ENCODE measurements at regions not wholly inside any gene's neighbourhood (a gene's known extent, or its start where the extent isn't known, plus 50 kb on each side); places are given as distances from the start of the nearest gene placed in this dataset.
"Not testable (repeated sequence)": the region's sequence is repeated elsewhere in the genome, so short reads cannot be mapped to it uniquely, and the experiment has no call there.

GRCh38 chr15:100769975-100770340 lies 109.7 kb upstream of the ALDH1A3 start:
- Histone ChIP-seq H3K27me3 (ENCODE audit: control insufficient read depth in 2 of 2, insufficient read depth in 1 of 2, low read length in 1 of 2) (no peaks in the 10 kb centered on the region), H3K4me3 (ENCODE audit: low read length in 2 of 2) (no peak overlapping the region), H3K27ac (ENCODE audit: low read depth in 1 of 2, low read length in 1 of 2) (no peak overlapping the region), H3K36me3 (ENCODE audit: control insufficient read depth in 2 of 2, insufficient read depth in 2 of 2, low read length in 1 of 2) (no peaks in the 10 kb centered on the region), H3K4me1 (ENCODE audit: control insufficient read depth in 2 of 2, insufficient read depth in 2 of 2, low read length in 2 of 2) (no peaks in the 10 kb centered on the region), H3K9me3 (ENCODE audit: control insufficient read depth in 2 of 2, insufficient read depth in 1 of 2, low read length in 1 of 2) (peaks cover 0 to under 1% of the 10 kb centered on the region in 2 donors)
- DNase-seq (ENCODE audit: low read depth in 6 of 9, low spot score in 9 of 9) = no peak
- 85% methylated on average over 4 of the region's 4 CpGs for WGBS

DNA sequence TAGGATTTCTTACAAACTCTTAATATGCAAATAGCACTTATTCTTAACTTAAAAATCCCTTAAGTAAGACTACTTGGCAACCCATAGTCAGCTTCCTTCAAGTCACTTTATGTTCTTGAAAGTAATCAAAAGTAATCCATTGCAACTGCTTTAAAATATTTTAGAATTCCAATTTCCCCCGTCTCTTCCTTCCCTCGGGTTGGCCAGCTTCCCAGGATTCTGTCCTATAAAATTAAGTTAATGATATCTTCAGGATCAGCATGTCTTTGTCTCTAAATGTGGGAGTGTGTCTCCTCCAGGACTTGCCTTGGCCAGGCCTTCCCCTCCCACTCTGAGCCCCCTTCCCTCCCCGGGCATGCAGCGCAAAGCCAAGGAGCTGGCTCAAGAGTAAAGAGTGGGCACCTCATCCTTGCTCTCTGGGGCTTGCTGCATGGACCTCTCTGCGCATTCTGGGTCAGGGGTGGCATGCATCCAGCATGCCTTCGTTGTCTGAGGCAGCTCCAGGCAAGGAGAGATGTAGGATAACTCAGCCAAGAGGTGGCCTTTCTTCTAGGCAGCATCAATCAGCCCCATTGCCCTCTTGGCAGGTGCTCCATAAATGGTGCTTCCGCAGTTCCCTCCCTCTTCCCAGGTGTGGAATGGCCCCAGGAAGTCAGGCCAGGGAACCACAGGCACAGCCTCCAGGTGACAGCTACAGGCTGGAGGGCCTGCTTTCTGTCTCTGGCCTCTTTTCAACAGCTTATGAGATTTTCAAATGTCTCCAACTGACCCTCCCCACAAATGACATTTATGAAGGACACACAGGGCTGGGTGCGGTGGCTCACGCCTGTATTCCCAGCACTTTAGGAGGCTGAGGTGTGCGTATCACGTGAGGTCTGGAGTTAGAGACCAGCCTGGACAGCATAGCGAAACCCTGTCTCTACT lies 108.7 kb upstream of the ALDH1A3 start:
- no peak for DNase-seq (ENCODE audit: low read depth in 6 of 9, low spot score in 9 of 9)

DNA sequence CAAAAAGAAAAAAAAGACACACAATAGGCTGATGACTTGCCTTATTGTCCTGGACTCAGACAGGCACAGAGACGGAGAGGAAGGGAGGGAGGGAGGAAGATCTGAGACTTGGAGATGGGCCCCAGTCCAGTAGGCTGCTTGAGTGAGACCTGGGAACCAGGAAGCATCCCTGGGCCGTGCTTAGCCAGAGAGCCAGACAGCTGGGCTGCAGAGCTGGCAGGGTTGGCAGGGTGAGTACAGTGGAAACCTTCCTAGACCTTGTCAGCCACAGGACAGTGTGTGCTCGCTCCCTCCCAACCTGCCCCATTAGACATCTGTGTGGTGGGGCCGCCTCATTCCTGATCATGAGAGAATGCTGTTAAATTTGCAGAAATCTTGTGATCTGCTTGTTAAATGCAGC lies 107.9 kb upstream of the ALDH1A3 start:
- peaks cover 0 to 11% of the 10 kb centered on the region in 2 donors for H3K9me3 ChIP-seq (ENCODE audit: control insufficient read depth in 2 of 2, insufficient read depth in 1 of 2, low read length in 1 of 2)
- no peaks in the 10 kb centered on the region for H3K27me3 ChIP-seq (ENCODE audit: control insufficient read depth in 2 of 2, insufficient read depth in 1 of 2, low read length in 1 of 2)
- no peak overlapping the region for H3K27ac ChIP-seq (ENCODE audit: low read depth in 1 of 2, low read length in 1 of 2)
- no peaks in the 10 kb centered on the region for H3K36me3 ChIP-seq (ENCODE audit: control insufficient read depth in 2 of 2, insufficient read depth in 2 of 2, low read length in 1 of 2)
- no peak for DNase-seq (ENCODE audit: low read depth in 6 of 9, low spot score in 9 of 9)
- WGBS = 75% methylated on average over 4 of the region's 4 CpGs
- no peaks in the 10 kb centered on the region for H3K4me1 ChIP-seq (ENCODE audit: control insufficient read depth in 2 of 2, insufficient read depth in 2 of 2, low read length in 2 of 2)
- no peak overlapping the region for H3K4me3 ChIP-seq (ENCODE audit: low read length in 2 of 2)

More for the DNA sequence above, 108.7 kb upstream of the ALDH1A3 start:
- no peaks in the 10 kb centered on the region for H3K27me3 ChIP-seq (ENCODE audit: control insufficient read depth in 2 of 2, insufficient read depth in 1 of 2, low read length in 1 of 2)
- H3K36me3 ChIP-seq (ENCODE audit: control insufficient read depth in 2 of 2, insufficient read depth in 2 of 2, low read length in 1 of 2) = no peaks in the 10 kb centered on the region
- WGBS = 85% methylated on average over 12 of the region's 12 CpGs
- peaks cover 0 to 8% of the 10 kb centered on the region in 2 donors for H3K9me3 ChIP-seq (ENCODE audit: control insufficient read depth in 2 of 2, insufficient read depth in 1 of 2, low read length in 1 of 2)
- no peaks in the 10 kb centered on the region for H3K4me1 ChIP-seq (ENCODE audit: control insufficient read depth in 2 of 2, insufficient read depth in 2 of 2, low read length in 2 of 2)
- H3K4me3 ChIP-seq (ENCODE audit: low read length in 2 of 2) = no peak overlapping the region
- no peak overlapping the region for H3K27ac ChIP-seq (ENCODE audit: low read depth in 1 of 2, low read length in 1 of 2)

- WGBS = 93% methylated on average over 6 of the region's 6 CpGs
- DNase-seq (ENCODE audit: low read depth in 6 of 9, low spot score in 9 of 9) = no peak
Measured at GRCh38 chr15:100772478-100772877, 107.2 kb upstream of the ALDH1A3 start.

DNA sequence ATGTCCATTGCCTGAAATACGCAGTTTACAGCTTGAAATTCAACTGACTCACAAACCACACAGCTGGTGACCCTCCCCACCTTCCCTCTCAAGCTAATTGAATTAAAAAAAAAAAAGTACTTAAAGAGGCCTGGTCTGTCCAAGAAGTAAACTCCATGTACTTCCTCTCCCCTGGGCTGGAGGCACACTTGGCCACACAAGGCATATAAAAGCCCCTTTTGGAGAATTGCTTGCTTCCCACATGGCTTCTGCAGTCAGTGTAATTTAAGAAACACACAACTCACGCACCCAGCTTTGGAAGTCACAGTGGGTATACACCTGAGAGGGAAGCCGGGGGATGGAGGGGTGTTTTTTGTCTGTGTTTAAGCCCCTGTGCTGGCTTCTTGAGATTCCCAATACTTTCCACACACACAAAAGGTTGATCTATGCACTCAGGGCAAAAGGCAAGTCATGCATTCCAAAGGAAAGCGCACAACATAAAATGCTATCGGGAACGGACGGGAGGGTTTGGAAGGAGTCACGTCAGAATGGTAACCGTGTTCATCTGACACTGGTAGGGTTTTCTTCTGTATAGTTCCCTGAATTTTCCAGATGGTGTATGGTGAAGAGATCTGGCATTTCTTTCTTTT lies 106.6 kb upstream of the ALDH1A3 start:
- Histone ChIP-seq H3K27ac (ENCODE audit: low read depth in 1 of 2, low read length in 1 of 2) (no peak overlapping the region), H3K4me3 (ENCODE audit: low read length in 2 of 2) (no peak overlapping the region), H3K36me3 (ENCODE audit: control insufficient read depth in 2 of 2, insufficient read depth in 2 of 2, low read length in 1 of 2) (no peaks in the 10 kb centered on the region), H3K9me3 (ENCODE audit: control insufficient read depth in 2 of 2, insufficient read depth in 1 of 2, low read length in 1 of 2) (peaks cover 0 to 11% of the 10 kb centered on the region in 2 donors), H3K4me1 (ENCODE audit: control insufficient read depth in 2 of 2, insufficient read depth in 2 of 2, low read length in 2 of 2) (no peaks in the 10 kb centered on the region), H3K27me3 (ENCODE audit: control insufficient read depth in 2 of 2, insufficient read depth in 1 of 2, low read length in 1 of 2) (no peaks in the 10 kb centered on the region)
- no peak for DNase-seq (ENCODE audit: low read depth in 6 of 9, low spot score in 9 of 9)
- 95% methylated on average over 9 of the region's 9 CpGs for WGBS

More at GRCh38 chr15:100772478-100772877, 107.2 kb upstream of the ALDH1A3 start:
- Histone ChIP-seq H3K27ac (ENCODE audit: low read depth in 1 of 2, low read length in 1 of 2) (no peak overlapping the region), H3K4me1 (ENCODE audit: control insufficient read depth in 2 of 2, insufficient read depth in 2 of 2, low read length in 2 of 2) (no peaks in the 10 kb centered on the region), H3K36me3 (ENCODE audit: control insufficient read depth in 2 of 2, insufficient read depth in 2 of 2, low read length in 1 of 2) (no peaks in the 10 kb centered on the region), H3K27me3 (ENCODE audit: control insufficient read depth in 2 of 2, insufficient read depth in 1 of 2, low read length in 1 of 2) (no peaks in the 10 kb centered on the region), H3K9me3 (ENCODE audit: control insufficient read depth in 2 of 2, insufficient read depth in 1 of 2, low read length in 1 of 2) (peaks cover 0 to 11% of the 10 kb centered on the region in 2 donors), H3K4me3 (ENCODE audit: low read length in 2 of 2) (no peak overlapping the region)

DNA sequence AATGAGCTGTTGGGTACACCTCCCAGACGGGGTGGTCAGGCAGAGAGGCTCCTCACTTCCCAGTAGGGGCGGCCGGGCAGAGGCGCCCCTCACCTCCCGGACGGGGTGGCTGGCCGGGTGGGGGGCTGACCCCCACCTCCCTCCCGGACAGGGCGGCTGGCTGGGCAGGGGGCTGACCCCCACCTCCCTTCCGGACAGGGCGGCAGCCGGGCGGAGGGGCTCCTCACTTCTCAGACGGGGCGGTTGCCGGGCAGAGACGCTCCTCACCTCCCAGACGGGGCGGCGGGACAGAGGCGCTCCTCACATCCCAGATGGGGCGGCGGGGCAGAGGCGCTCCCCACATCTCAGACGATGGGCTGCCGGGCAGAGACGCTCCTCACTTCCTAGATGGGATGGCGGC lies 105.6 kb upstream of the ALDH1A3 start:
- DNase-seq (ENCODE audit: low read depth in 6 of 9, low spot score in 9 of 9); H3K36me3 ChIP-seq (ENCODE audit: control insufficient read depth in 2 of 2, insufficient read depth in 2 of 2, low read length in 1 of 2); H3K4me3 ChIP-seq (ENCODE audit: low read length in 2 of 2); H3K27ac ChIP-seq (ENCODE audit: low read depth in 1 of 2, low read length in 1 of 2); H3K4me1 ChIP-seq (ENCODE audit: control insufficient read depth in 2 of 2, insufficient read depth in 2 of 2, low read length in 2 of 2); H3K27me3 ChIP-seq (ENCODE audit: control insufficient read depth in 2 of 2, insufficient read depth in 1 of 2, low read length in 1 of 2): not testable (repeated sequence)
- 98% methylated on average over 26 of the region's 28 CpGs for WGBS
- peaks cover 0 to 11% of the 10 kb centered on the region in 2 donors for H3K9me3 ChIP-seq (ENCODE audit: control insufficient read depth in 2 of 2, insufficient read depth in 1 of 2, low read length in 1 of 2)

GRCh38 chr15:100775581-100776185 lies 103.9 kb upstream of the ALDH1A3 start:
- peaks cover 0 to 11% of the 10 kb centered on the region in 2 donors for H3K9me3 ChIP-seq (ENCODE audit: control insufficient read depth in 2 of 2, insufficient read depth in 1 of 2, low read length in 1 of 2)
- no peaks in the 10 kb centered on the region for H3K27me3 ChIP-seq (ENCODE audit: control insufficient read depth in 2 of 2, insufficient read depth in 1 of 2, low read length in 1 of 2)
- WGBS = 94% methylated on average over 12 of the region's 12 CpGs
- no peak overlapping the region for H3K27ac ChIP-seq (ENCODE audit: low read depth in 1 of 2, low read length in 1 of 2)
- H3K36me3 ChIP-seq (ENCODE audit: control insufficient read depth in 2 of 2, insufficient read depth in 2 of 2, low read length in 1 of 2) = no peaks in the 10 kb centered on the region
- H3K4me1 ChIP-seq (ENCODE audit: control insufficient read depth in 2 of 2, insufficient read depth in 2 of 2, low read length in 2 of 2) = no peaks in the 10 kb centered on the region
- DNase-seq (ENCODE audit: low read depth in 6 of 9, low spot score in 9 of 9) = no peak
- H3K4me3 ChIP-seq (ENCODE audit: low read length in 2 of 2) = no peak overlapping the region

DNA sequence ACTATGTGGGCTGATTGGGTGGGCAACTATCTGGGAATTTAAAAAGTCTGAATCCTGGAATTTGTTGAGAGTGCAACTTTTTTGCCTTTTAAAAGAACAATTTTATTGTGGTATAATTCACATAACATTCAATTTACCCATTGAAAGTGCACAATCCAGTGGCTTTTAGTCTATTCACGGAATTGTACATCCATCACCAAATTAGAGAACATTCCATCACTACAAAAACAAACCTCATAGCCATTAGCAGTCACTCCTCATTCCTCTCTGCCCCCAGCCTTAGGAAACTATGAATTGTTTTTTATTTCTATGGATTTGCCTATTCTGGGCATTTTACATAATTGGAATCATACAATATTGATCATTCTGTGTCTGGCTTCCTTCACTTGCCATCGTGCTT lies 101.8 kb upstream of the ALDH1A3 start:
- 87% methylated on average over 2 of the region's 2 CpGs for WGBS
- no peaks in the 10 kb centered on the region for H3K4me1 ChIP-seq (ENCODE audit: control insufficient read depth in 2 of 2, insufficient read depth in 2 of 2, low read length in 2 of 2)
- DNase-seq (ENCODE audit: low read depth in 6 of 9, low spot score in 9 of 9) = no peak
- no peaks in the 10 kb centered on the region for H3K36me3 ChIP-seq (ENCODE audit: control insufficient read depth in 2 of 2, insufficient read depth in 2 of 2, low read length in 1 of 2)
- no peaks in the 10 kb centered on the region for H3K27me3 ChIP-seq (ENCODE audit: control insufficient read depth in 2 of 2, insufficient read depth in 1 of 2, low read length in 1 of 2)
- no peak overlapping the region for H3K27ac ChIP-seq (ENCODE audit: low read depth in 1 of 2, low read length in 1 of 2)
- H3K9me3 ChIP-seq (ENCODE audit: control insufficient read depth in 2 of 2, insufficient read depth in 1 of 2, low read length in 1 of 2) = peaks cover 0 to 11% of the 10 kb centered on the region in 2 donors
- no peak overlapping the region for H3K4me3 ChIP-seq (ENCODE audit: low read length in 2 of 2)

DNA sequence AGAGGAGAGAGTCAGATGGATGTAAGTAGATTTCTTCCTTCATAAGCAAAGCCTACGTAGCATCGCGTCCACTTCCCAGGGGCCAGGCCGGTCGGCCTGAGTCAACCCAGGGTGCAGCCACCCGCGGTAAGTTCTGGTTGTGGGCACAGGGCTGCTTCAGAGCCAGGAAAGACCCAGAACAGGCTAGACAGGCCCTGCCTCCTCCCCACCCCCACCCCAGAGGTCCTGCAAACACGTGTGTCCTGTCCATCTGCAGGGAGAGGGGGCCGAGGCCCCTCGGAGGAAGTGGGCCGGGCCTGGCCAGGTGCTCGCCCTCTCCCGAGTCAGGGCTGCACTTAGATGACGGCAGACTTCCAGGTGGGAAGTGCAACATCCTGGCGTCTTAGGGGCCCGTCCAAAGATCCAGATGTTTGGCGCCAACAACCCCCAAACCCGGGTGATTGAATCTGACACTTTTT lies 100.8 kb upstream of the ALDH1A3 start:
- no peak overlapping the region for H3K27ac ChIP-seq (ENCODE audit: low read depth in 1 of 2, low read length in 1 of 2)
- no peak for DNase-seq (ENCODE audit: low read depth in 6 of 9, low spot score in 9 of 9)
- no peak overlapping the region for H3K4me3 ChIP-seq (ENCODE audit: low read length in 2 of 2)
- peaks cover 0 to 11% of the 10 kb centered on the region in 2 donors for H3K9me3 ChIP-seq (ENCODE audit: control insufficient read depth in 2 of 2, insufficient read depth in 1 of 2, low read length in 1 of 2)
- WGBS = 56% methylated on average over 18 of the region's 18 CpGs
- H3K27me3 ChIP-seq (ENCODE audit: control insufficient read depth in 2 of 2, insufficient read depth in 1 of 2, low read length in 1 of 2) = no peaks in the 10 kb centered on the region
- H3K4me1 ChIP-seq (ENCODE audit: control insufficient read depth in 2 of 2, insufficient read depth in 2 of 2, low read length in 2 of 2) = no peaks in the 10 kb centered on the region
- no peaks in the 10 kb centered on the region for H3K36me3 ChIP-seq (ENCODE audit: control insufficient read depth in 2 of 2, insufficient read depth in 2 of 2, low read length in 1 of 2)

Data from thymus (tissue), 11 donors.